Heart right ventricle (tissue), 16 donors: ENCODE measurements at regions not wholly inside any gene's neighbourhood (a gene's known extent, or its start where the extent isn't known, plus 50 kb on each side); places are given as distances from the start of the nearest gene placed in this dataset.
"Not testable (repeated sequence)": the region's sequence is repeated elsewhere in the genome, so short reads cannot be mapped to it uniquely, and the experiment has no call there.

Experiments used
- ATAC-seq, 8 donors: fragments of 200-7000 bp; cut with Tn5 transposase; one replicate each; pipeline ENCODE4 v1.9.1; 2020; ENCODE audit warnings: mild to moderate bottlenecking in 8 of 8, moderate library complexity in 8 of 8, moderate number of reproducible peaks in 1 of 8
- DNase-seq, 2 donors: peaks; one replicate each; pipeline ENCODE4 v3.0.0-alpha.2; 2020
- H3K27ac ChIP-seq, 10 donors: fragments of 200-600 bp; sonication (generic) in 2 of 10; one replicate each; pipeline versions ENCODE4 v1.5.0 to v1.8.0; 2020 to 2022; ENCODE audit warnings: mild to moderate bottlenecking in 3 of 10
- H3K27me3 ChIP-seq, 7 donors: fragments of 200-600 bp; one replicate each; pipeline ENCODE4 v1.8.0; 2021 to 2022; ENCODE audit warnings: mild to moderate bottlenecking in 2 of 7
- H3K36me3 ChIP-seq, 9 donors: fragments of 200-600 bp; sonication (generic) in 1 of 9; one replicate each; pipeline versions ENCODE4 v1.5.0 to v1.8.0; 2020 to 2022; ENCODE audit warnings: mild to moderate bottlenecking in 2 of 9
- H3K4me1 ChIP-seq, 9 donors: fragments of 200-600 bp; sonication (generic) in 1 of 9; one replicate each; pipeline versions ENCODE4 v1.5.0 to v1.8.0; 2020 to 2022; ENCODE audit warnings: mild to moderate bottlenecking in 4 of 9
- H3K4me3 ChIP-seq, 10 donors: fragments of 200-600 bp; sonication (generic) in 2 of 10; one replicate each; pipeline versions ENCODE4 v1.5.0 to v1.8.0; 2020 to 2022; ENCODE audit warnings: mild to moderate bottlenecking in 7 of 10, moderate library complexity in 2 of 10
- H3K9me3 ChIP-seq, 11 donors: fragments of 200-600 bp in 10 of 11; sonication (generic) in 2 of 11; one replicate each; pipeline versions ENCODE4 v1.5.0 to v1.8.0; 2013 to 2022; ENCODE audit warnings: mild to moderate bottlenecking in 2 of 11, control low read depth in 1 of 11, moderate library complexity in 1 of 11
- WGBS, 2 donors: extraction: QIAGEN DNeasy Blood & Tissue Kit; methylation state at CpG; one replicate each; pipeline ENCODE4 v1.1.7; 2013; ENCODE audit warnings: inconsistent platforms in 1 of 2; 5-methylcytosine and 5-hydroxymethylcytosine counted together
- intact Hi-C, 10 donors: fragments of 100-400 bp; cut with DNase I; formaldehyde crosslinking; loops; one replicate each; pipeline versions ENCODE4 v1.11.1 to v1.14.2; 2022
- TF ChIP-seq, protein P1 (sequence below), 9 donors: fragments of 200-600 bp; sonication (generic) in 2 of 9; IDR thresholded peaks; one replicate each; pipeline versions ENCODE4 v1.5.0 to v1.8.0; 2021 to 2022; ENCODE audit warnings: antibody characterized with exemption in 9 of 9, mild to moderate bottlenecking in 5 of 9, moderate library complexity in 1 of 9
- donor health status: Arrhythmogenic right ventricular cardiomyopathy.
- donor health status: ischemic (EF 13 %, LVEDD 7.1; RV severe dilation, severe dysfunction).
- donor health status: healthy with polysubstance abuse.
- donor health status: DM: no; HTN: yes; CAD: no.
- donor health status: DM: no; HTN: no; CAD: no.
- donor health status: ischemic (EF 25% LVEDD 6.9; RV normal size, moderate dysfunction).
- donor health status: ischemic (EF 25% LVEDD 5.7; RV mildly dilated, moderate dysfunction).
- donor health status: healthy.
- donor health status: DM: yes; HTN: yes; CAD: no.
- donor health status: Ischemic cardiomyopathy.
- donor health status: ischemic (EF 35%, LVEDD 5.7; RV mildly dilated, moderate dysfunction).
- donor health status: nonischemic (EF 11% LVEDD 7.7; RV severe dilation, severe dysfunction).
- donor health status: DM: yes; HTN: yes; CAD: no.
- donor health status: PGD.
- donor health status: ischemic (EF 29% LVEDD 5.4; RV normal size, mild dysfunction).
- donor health status: nonischemic (EF 23%, LVEDD 6.1; RV moderate dilation, normal function).

DNA sequence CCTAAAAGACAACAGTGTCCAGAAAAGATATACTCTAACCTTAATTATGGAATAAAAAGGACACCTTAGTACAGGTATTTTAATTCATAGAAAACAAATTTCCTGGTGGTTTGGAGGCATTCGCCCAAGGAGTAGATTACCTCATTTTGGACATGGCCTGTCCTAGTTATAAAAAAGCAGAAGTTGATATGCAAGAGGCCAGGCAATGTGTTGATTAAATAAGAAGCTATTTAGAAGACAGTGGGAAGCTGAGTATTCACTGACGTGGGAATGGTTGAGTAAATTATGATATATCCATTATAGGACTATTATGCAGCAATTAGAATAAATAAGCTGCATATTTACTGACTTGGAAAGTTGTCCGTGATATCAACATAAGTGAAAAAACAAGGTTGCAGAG is 314.9 kb downstream of the ALDH8A1 start:
- TF ChIP-seq, protein P1, sequence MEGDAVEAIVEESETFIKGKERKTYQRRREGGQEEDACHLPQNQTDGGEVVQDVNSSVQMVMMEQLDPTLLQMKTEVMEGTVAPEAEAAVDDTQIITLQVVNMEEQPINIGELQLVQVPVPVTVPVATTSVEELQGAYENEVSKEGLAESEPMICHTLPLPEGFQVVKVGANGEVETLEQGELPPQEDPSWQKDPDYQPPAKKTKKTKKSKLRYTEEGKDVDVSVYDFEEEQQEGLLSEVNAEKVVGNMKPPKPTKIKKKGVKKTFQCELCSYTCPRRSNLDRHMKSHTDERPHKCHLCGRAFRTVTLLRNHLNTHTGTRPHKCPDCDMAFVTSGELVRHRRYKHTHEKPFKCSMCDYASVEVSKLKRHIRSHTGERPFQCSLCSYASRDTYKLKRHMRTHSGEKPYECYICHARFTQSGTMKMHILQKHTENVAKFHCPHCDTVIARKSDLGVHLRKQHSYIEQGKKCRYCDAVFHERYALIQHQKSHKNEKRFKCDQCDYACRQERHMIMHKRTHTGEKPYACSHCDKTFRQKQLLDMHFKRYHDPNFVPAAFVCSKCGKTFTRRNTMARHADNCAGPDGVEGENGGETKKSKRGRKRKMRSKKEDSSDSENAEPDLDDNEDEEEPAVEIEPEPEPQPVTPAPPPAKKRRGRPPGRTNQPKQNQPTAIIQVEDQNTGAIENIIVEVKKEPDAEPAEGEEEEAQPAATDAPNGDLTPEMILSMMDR (IDR thresholded peaks at IDR 0.05) = no peak
- Histone ChIP-seq H3K4me1 (peaks cover 0 to 33% (median 0%) of the 10 kb centered on the region in 9 donors), H3K9me3 (no peaks in the 10 kb centered on the region), H3K27me3 (no peaks in the 10 kb centered on the region), H3K4me3 (no peak overlapping the region), H3K27ac (no peak overlapping the region), H3K36me3 (no peaks in the 10 kb centered on the region)
- WGBS, 2 donors = 87 to 97% methylated on average over 3 of the region's 3 CpGs
- ATAC-seq (no peak), DNase-seq (no peak)
- intact Hi-C loops = loop anchor here in 2 of 10 donors (10.0 kb wide), 2 partner anchors 90 to 290 kb away; no protein-coding TSS in a partner anchor

DNA sequence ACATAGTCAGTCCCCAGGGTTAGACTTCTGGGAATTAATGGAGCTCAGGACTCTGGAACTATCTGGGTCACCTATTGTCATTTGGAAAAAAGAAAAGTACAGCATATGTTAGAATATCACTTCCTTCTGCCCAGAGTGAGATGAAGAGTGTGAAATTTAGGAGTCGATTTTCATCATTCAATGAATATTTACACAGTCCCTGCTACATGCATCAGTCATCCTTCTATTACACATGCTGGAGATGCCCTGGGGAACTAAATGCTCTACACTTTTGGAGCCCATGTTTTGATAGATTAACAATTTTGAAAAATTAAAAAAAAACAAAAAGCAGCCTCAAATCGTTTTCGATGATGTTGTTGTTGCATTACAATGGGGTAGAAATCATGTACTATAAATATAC is 315.4 kb downstream of the ALDH8A1 start:
- no peak for DNase-seq
- intact Hi-C loops = loop anchor here in 2 of 10 donors (10.0 kb wide), 2 partner anchors 90 to 290 kb away; no protein-coding TSS in a partner anchor
- H3K36me3 ChIP-seq = no peaks in the 10 kb centered on the region
- 90% methylated on average over 3 of the region's 3 CpGs for WGBS, 2 donors
- peaks cover 0 to 33% (median 0%) of the 10 kb centered on the region in 9 donors for H3K4me1 ChIP-seq
- no peaks in the 10 kb centered on the region for H3K9me3 ChIP-seq
- ATAC-seq = no peak
- no peak overlapping the region for H3K4me3 ChIP-seq
- H3K27ac ChIP-seq = no peak overlapping the region
- H3K27me3 ChIP-seq = no peaks in the 10 kb centered on the region
- TF ChIP-seq, protein P1 (IDR thresholded peaks at IDR 0.05) = no peak

DNA sequence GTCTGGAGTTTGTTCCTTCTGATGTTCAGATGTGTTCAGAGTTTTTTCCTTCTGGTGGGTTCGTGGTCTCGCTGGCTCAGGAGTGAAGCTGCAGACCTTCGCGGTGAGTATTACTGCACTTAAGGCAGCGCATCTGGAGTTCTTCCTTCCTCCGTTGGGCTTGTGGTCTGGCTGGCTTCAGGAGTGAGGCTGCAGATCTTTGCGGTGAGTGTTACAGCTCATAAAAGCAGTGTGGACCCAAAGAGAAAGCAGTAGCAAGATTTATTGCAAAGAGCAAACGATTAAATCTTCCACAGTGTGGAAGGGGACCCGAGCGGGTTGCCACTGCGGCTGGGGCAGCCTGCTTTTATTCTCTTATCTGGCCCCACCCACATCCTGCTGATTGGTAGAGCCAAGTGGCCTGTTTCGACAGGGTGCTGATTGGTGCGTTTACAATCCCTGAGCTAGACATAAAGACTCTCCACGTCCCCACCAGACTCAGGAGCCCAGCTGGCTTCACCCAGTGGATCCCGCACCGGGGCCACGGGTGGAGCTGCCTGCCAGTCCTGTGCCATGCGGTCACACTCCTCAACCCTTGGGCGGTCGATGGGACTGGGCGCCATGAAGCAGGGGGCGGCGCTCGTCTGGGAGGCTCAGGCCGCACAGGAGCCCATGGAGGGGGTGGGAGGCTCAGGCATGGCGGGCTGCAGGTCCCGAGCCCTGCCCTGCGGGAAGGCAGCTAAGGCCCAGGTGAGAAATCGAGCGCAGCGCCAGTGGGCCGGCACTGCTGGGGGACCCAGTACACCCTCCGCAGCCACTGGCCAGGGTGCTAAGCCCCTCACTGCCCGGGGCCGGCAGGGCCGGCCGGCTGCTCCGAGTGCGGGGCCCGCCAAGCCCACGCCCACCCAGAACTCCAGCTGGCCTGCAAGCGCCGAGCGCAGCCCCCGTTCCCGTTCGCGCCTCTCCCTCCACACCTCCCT is 315.3 kb upstream of the SGK1 start:
- Histone ChIP-seq H3K4me3 (peak overlapping the region in 1 of 10 donors; percentile 10), H3K4me1 (peaks cover 0 to 33% (median 0%) of the 10 kb centered on the region in 9 donors)
- not testable (repeated sequence) for H3K9me3 ChIP-seq, H3K36me3 ChIP-seq, H3K27ac ChIP-seq, H3K27me3 ChIP-seq, ATAC-seq, DNase-seq
- intact Hi-C loops = loop anchor here in 2 of 10 donors (10.0 kb wide), 2 partner anchors 88 to 288 kb away; no protein-coding TSS in a partner anchor
- 94 to 96% methylated on average over 48 of the region's 48 CpGs for WGBS, 2 donors

DNA sequence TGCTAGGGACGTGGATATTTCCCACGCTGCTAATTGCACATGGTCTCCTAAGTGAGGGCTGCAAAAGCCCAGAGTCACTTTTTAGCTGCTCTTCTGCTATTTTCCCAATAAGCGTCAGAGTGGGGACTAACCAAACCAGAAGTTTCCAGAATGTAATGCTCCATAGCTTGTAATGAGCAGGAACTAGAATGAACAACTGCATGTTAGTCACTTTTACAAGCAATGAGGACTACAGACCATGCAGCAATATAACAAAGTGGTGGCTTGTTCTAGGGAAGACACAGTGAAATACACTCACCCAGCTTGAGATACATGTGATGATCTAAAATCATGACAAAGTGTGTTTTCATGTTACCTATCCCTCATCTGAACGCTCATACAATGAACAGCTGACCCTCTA is 314.1 kb upstream of the SGK1 start:
- H3K4me3 ChIP-seq = no peak overlapping the region
- ATAC-seq = no peak
- intact Hi-C loops = loop anchor here in 2 of 10 donors (10.0 kb wide), 2 partner anchors 87 to 287 kb away; no protein-coding TSS in a partner anchor
- H3K27ac ChIP-seq = no peak overlapping the region
- no peaks in the 10 kb centered on the region for H3K36me3 ChIP-seq
- H3K9me3 ChIP-seq = no peaks in the 10 kb centered on the region
- H3K4me1 ChIP-seq = peaks cover 0 to 33% (median 0%) of the 10 kb centered on the region in 9 donors
- no peaks in the 10 kb centered on the region for H3K27me3 ChIP-seq
- 94 to 97% methylated on average over 4 of the region's 4 CpGs for WGBS, 2 donors
- no peak for DNase-seq
- TF ChIP-seq, protein P1 (IDR thresholded peaks at IDR 0.05) = no peak
